ENCODE measurements at regions not wholly inside any gene's neighbourhood (a gene's known extent, or its start where the extent isn't known, plus 50 kb on each side); places are given as distances from the start of the nearest gene placed in this dataset.
"Not testable (repeated sequence)": the region's sequence is repeated elsewhere in the genome, so short reads cannot be mapped to it uniquely, and the experiment has no call there.

GRCh38 chr2:105510761-105511528, 112.1 kb upstream of the FHL2 start:
- Mint-ChIP-seq H3K9me3 (no peaks in the 10 kb centered on the region), H3K4me3 (no peak overlapping the region), H3K36me3 (ENCODE audit: low read depth) (no peaks in the 10 kb centered on the region), H3K4me1 (peaks cover 4% of the 10 kb centered on the region), H3K27me3 (ENCODE audit: low read depth) (peaks cover 24% of the 10 kb centered on the region), H3K27ac (ENCODE audit: unreplicated experiment) (no peak overlapping the region)
- TF ChIP-seq, protein P1, sequence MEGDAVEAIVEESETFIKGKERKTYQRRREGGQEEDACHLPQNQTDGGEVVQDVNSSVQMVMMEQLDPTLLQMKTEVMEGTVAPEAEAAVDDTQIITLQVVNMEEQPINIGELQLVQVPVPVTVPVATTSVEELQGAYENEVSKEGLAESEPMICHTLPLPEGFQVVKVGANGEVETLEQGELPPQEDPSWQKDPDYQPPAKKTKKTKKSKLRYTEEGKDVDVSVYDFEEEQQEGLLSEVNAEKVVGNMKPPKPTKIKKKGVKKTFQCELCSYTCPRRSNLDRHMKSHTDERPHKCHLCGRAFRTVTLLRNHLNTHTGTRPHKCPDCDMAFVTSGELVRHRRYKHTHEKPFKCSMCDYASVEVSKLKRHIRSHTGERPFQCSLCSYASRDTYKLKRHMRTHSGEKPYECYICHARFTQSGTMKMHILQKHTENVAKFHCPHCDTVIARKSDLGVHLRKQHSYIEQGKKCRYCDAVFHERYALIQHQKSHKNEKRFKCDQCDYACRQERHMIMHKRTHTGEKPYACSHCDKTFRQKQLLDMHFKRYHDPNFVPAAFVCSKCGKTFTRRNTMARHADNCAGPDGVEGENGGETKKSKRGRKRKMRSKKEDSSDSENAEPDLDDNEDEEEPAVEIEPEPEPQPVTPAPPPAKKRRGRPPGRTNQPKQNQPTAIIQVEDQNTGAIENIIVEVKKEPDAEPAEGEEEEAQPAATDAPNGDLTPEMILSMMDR (conservative IDR thresholded peaks at IDR 0.05), result no peak
- DNase-seq (ENCODE audit: low read depth, low spot score), result no peak

DNA sequence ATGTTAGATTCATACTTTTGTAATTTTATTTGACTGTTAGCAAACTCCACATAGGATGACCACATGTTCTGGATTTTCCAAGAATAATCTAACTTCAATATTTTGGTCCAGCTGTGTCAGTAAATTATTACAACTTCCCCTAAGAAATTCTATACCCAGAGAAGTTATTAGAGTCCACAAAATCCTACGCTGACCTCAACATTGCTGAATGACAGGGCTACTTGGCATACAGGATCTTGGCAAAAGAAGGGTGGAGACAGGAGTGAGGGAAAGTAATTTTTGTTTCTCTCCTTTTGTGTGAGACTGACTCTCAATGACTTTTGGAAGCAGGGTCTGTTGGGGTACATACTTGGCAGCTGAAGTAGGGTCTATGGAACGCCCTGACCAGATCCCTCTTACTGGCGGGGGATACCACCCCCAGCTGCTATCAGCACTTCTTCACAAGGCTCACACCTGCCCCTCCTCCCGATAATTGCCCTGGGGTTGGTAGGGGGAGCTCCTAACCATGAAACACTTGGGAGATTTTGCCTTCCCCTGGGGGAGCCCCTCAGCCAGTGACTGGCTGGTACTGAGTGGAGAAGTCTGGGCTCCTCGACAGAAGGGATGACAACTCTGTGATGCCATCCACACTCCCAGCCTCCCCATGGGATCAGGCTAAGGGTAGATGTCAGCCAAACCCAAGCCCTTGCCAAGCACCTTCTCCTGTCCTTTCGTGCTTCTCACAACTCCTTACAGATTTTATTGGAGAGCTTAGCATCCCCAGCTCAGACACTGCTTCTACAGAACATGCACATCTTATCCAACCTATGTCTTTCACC, 110.6 kb upstream of the FHL2 start:
- Mint-ChIP-seq H3K27me3 (ENCODE audit: low read depth) (peaks cover 18% of the 10 kb centered on the region), H3K9me3 (no peaks in the 10 kb centered on the region), H3K4me1 (peaks cover 4% of the 10 kb centered on the region), H3K4me3 (no peak overlapping the region), H3K36me3 (ENCODE audit: low read depth) (no peaks in the 10 kb centered on the region), H3K27ac (ENCODE audit: unreplicated experiment) (peak overlapping the region; percentile 60)
- TF ChIP-seq, protein P1 (conservative IDR thresholded peaks at IDR 0.05), result no peak
- no peak for DNase-seq (ENCODE audit: low read depth, low spot score)

GRCh38 chr2:105506860-105507259, 108.0 kb upstream of the FHL2 start:
- not testable (repeated sequence) for H3K27me3 Mint-ChIP-seq (ENCODE audit: low read depth); H3K27ac Mint-ChIP-seq (ENCODE audit: unreplicated experiment); H3K9me3 Mint-ChIP-seq; H3K4me3 Mint-ChIP-seq; DNase-seq (ENCODE audit: low read depth, low spot score); H3K36me3 Mint-ChIP-seq (ENCODE audit: low read depth); H3K4me1 Mint-ChIP-seq

- no peak overlapping the region for H3K27ac Mint-ChIP-seq (ENCODE audit: unreplicated experiment)
- DNase-seq (ENCODE audit: low read depth, low spot score), result no peak
- TF ChIP-seq, protein P1 (conservative IDR thresholded peaks at IDR 0.05), result no peak
- H3K36me3 Mint-ChIP-seq (ENCODE audit: low read depth), result peaks cover 4% of the 10 kb centered on the region
- no peak overlapping the region for H3K4me3 Mint-ChIP-seq
- peaks cover 10% of the 10 kb centered on the region for H3K9me3 Mint-ChIP-seq
- H3K4me1 Mint-ChIP-seq, result no peaks in the 10 kb centered on the region
- no peaks in the 10 kb centered on the region for H3K27me3 Mint-ChIP-seq (ENCODE audit: low read depth)
These were observed 105.6 kb upstream of the FHL2 start for GRCh38 chr2:105504459-105504858.

DNA sequence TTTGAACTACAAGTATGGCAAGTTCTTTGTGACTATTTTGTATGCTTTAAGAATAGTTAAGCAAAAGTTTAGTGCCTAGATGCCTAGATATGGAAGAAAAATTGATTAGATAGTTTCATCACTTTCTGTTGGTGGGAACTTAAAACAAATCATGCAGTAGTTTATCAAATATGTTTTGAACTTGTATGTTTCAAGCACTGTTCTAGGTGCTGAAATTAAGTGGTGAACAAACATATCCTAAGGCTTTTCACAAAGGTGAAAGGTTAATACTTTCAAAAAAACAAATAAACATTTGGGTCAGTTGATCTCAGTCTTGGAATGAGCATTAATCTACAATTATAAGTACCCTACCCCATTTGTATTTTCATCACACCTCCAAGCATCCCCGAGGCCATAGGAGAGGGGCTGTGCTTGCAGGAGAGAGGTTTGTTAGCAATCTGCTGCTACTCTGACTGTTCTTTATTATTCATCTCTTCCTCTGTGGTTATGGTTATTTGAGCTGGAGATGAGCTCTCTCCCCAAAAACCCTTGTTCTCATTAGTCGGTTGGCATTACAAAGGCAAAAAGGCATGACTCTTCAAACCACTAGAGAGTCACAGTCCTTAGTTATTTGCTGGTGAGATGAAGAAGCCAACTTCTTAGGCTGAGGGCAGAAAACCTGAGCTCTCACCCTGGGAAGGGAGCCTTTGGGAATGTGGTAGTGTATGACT, 103.9 kb upstream of the FHL2 start:
- no peak overlapping the region for H3K4me3 Mint-ChIP-seq
- TF ChIP-seq, protein P1 (conservative IDR thresholded peaks at IDR 0.05), result no peak
- H3K36me3 Mint-ChIP-seq (ENCODE audit: low read depth), result peaks cover 7% of the 10 kb centered on the region
- peaks cover 11% of the 10 kb centered on the region for H3K9me3 Mint-ChIP-seq
- no peak overlapping the region for H3K27ac Mint-ChIP-seq (ENCODE audit: unreplicated experiment)
- H3K27me3 Mint-ChIP-seq (ENCODE audit: low read depth), result no peaks in the 10 kb centered on the region
- no peaks in the 10 kb centered on the region for H3K4me1 Mint-ChIP-seq
- DNase-seq (ENCODE audit: low read depth, low spot score), result no peak
